PC-9 (cell line): ENCODE measurements at regions not wholly inside any gene's neighbourhood (a gene's known extent, or its start where the extent isn't known, plus 50 kb on each side); places are given as distances from the start of the nearest gene placed in this dataset.

Experiments used
- CTCF ChIP-seq: fragments of 200-600 bp; sonication (generic); conservative IDR thresholded peaks from 2 replicates; pipeline ENCODE4 v1.6.1; 2017; ENCODE audit warnings: mixed run types, antibody characterized with exemption, mild to moderate bottlenecking, moderate library complexity
- EZH2 ChIP-seq: fragments of 200-600 bp; sonication (generic); IDR thresholded peaks from 2 replicates; pipeline ENCODE4 v1.8.0; 2017; ENCODE audit warnings: antibody characterized with exemption, low read depth

DNA sequence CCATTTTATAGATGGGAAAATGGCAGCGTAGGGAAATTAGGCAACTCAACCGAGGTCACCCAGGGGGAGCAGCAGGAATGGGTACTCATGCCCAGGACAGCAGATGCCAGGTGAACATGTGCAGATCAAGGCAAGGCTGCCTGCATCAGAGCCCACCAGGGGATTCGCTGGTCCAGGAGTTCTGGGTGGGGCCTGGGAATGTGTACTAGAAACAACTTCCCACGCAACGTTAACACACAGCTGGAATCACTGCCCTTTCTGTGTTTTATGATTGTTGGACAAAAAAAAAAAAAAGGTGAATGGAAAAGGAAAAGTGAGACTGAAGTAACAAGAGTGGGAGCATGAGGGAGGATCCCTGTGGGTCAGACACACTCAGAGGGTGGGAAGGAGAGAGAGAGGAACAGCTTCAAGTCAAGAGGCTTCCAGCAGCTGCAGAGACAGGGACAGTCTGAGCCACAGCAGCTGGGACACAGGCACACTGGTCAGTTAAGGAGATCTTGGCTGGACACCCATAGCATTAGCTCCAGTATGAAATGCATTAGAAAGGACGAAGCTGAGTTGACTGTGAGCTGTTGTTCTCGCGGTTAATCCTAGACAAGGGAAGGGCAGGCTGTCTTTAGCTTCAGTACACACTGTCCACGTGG is 187.9 kb upstream of the INHBA start:
- no peak for TF ChIP-seq CTCF
- TF ChIP-seq EZH2 = no peak
